GM12872 (cell line): ENCODE measurements at regions not wholly inside any gene's neighbourhood (a gene's known extent, or its start where the extent isn't known, plus 50 kb on each side); places are given as distances from the start of the nearest gene placed in this dataset.

Source experiments
- CTCF ChIP-seq: IDR thresholded peaks from 3 replicates; pipeline ENCODE4 v1.5.1; 2011; ENCODE audit warnings: low read depth, mild to moderate bottlenecking, low read length, moderate library complexity; ENCODE audit not compliant: insufficient read depth

GRCh38 chr14:65964366-65964765 is 521.8 kb upstream of the CCDC196 start:
- no peak for TF ChIP-seq CTCF

DNA sequence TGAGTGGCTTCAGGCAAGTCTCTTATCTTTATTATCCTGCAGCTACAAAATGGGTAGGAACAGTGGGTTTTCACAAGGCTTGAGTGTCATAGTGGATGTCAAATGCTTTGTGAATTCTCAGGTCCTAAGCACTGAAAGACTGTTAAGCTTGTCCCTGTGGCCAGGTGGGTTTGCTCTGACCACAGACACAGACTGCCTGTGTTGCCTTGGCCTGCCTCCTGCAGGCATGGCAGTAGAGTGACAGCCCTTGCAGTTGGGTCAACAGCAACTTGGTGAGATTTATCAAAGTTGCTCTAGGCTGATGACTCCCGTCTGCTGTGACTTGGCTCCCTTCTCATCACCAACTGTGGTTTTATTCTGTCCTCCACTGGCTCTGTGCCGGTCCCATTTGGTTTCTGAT is 520.0 kb upstream of the CCDC196 start:
- peak; percentile 42; the same call in 2 of the 3 replicates for TF ChIP-seq CTCF

DNA sequence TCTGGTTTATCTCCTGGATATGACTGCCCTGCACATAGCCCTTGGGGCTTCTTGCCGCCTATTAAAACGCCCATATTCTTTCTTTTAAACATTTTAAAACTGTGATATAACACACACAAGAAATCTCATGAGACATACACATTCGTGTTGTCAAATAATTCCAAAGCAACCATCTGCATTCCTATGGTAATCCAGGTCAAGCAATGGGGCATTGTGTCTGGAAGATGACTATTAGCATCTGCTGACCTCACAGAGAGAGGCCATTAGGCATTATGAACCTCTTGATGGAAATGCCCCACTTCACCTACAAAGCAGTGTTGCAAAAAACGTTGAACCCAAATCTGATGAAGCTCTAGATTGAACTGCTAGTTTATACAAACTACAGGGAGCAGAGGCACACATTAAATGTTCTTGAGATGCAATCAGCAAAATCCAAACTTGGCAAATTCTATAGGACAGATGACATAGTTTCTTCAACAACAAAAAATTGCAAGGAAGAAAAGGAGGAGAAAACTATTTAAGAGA is 513.8 kb upstream of the CCDC196 start:
- no peak for TF ChIP-seq CTCF

DNA sequence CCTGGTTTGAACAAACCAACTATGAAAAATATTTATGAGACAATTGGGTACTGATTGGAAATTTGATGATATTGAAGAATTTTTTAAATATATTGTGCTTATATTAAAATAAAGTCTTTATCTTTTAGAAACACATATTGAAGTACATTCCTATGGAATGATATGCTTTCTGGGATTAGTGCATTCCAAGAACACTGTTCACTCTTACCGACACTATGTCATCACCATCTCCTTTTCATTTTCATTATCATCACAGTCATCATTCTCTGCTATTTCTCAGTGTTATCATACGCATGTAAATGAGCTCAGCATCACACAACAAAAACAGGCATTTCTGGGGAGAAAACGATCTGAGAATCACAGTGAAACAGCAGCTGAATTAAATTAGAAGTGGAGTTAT is 513.3 kb upstream of the CCDC196 start:
- TF ChIP-seq CTCF = no peak

DNA sequence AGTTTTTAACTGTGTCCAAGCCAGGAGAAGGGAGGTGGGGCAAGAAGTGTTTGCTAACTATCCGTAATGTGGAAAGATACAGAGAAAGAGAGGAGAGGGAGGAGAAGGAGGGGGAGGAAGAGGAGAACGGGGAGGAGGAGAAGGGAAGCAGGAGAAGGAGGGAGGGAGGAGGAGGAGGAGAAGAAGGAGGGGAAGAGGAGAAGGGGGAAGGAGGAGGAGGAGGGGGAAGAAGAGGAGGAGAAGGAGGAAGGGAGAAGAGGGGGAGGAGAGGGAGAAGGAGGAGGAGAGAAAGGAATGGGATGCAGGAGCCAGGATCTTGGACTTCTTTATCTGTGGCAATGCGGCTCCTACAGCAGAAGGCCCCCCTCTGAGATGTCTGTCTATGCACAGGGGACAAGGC is 510.3 kb upstream of the CCDC196 start:
- no peak for TF ChIP-seq CTCF

DNA sequence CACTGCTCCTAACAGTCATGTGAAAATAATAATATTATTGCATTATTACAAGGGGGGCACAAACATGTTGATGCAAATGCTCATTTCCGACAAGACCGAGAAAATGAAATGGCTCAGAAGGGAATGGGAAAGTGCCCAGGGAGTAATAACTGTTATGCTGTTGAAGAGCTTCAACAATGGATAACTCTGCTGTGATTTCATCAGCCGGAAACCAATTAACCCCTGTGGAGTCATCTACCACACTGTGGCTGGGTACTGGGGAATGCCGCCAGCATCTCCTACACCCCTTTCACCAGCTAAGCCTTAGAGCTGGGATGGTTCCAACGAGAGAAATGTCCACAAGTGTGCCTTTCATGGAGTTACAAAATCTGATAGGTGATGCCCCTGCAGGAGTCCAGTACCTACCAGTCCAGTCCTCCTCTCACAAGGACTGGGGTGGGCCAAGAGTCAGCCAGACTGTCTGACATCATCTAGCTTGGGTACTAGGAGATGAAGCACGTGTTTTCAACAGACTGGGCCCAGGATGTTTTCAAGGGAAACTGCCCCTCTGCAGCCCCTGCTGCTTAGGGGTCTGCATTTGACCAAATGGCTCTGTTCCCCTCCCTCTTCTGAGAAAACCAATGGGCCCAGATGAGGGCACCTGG is 509.3 kb upstream of the CCDC196 start:
- TF ChIP-seq CTCF = no peak

DNA sequence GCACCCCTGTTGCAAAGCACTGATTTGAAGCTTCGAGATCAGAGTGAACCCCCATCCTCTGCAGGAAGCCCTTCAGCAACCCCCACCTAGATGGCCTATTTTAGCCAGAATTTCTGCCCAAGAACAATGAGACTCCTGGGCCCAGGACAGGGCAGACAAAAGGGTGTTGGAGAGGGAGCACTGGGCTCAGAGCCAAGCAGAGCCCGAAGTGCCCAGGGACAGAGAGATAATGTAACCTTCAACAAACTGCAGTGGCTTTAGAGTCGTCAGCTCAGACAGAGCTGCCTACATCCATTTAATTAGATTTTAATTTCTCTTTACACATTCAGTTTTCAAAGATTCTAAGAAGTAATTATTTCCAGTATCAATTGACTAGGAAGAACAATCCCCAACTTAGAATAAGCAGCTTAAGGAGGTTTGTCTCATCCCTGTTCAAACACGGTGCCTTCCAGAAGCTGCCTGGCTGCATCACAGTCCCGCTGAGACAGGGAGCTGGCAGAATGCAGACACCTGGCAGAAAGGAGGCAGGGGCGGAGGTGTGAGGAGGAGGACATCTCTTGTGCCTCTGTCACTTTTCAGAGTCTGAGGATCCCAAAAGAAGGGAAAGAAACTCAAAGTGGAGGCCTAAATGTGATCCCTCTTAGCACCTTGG is 504.9 kb upstream of the CCDC196 start:
- no peak for TF ChIP-seq CTCF
